ENCODE measurements at regions not wholly inside any gene's neighbourhood (a gene's known extent, or its start where the extent isn't known, plus 50 kb on each side); places are given as distances from the start of the nearest gene placed in this dataset.
"Not testable (repeated sequence)": the region's sequence is repeated elsewhere in the genome, so short reads cannot be mapped to it uniquely, and the experiment has no call there.

DNA sequence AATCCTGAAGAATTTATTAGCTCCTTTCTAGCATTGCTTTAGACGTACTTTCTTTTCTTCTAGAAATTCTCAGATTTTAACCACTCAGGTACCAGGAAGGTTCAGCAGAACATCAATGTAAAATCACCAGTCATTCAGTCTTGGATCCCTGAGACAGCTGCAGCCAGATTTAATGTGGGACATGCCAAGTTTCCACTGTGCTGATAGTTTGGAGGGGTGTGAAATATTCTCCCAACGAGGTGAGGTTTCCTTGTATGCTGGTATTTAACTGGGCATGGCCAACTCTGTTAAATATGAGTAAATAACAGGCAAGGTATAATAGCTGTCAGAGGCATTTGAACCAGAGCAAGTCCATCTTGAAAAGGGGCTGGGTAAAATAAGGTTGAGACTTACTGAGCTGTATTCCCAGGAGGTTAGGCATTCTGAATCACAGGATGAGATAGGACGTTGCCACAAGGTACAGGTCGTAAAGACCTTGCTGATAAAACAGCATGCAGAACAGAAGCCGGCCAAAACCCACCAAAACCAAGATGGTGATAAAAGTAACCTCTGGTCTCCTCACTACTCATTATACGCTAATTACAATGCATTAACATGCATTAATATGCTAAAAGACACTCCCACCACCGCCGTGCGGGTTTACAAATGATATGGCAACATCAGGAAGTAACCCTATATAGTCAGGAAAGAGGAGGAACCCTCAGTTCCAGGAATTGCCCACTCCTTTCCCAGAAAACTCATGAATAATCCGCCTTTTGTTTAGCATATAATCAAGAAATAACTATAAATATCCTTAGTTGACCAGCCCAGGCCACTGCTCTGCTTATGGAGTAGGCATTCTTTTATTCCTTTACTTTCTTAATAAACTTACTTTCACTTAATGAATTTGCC, 75.2 kb upstream of the RASSF8 start:
- DNase-seq = no peak

DNA sequence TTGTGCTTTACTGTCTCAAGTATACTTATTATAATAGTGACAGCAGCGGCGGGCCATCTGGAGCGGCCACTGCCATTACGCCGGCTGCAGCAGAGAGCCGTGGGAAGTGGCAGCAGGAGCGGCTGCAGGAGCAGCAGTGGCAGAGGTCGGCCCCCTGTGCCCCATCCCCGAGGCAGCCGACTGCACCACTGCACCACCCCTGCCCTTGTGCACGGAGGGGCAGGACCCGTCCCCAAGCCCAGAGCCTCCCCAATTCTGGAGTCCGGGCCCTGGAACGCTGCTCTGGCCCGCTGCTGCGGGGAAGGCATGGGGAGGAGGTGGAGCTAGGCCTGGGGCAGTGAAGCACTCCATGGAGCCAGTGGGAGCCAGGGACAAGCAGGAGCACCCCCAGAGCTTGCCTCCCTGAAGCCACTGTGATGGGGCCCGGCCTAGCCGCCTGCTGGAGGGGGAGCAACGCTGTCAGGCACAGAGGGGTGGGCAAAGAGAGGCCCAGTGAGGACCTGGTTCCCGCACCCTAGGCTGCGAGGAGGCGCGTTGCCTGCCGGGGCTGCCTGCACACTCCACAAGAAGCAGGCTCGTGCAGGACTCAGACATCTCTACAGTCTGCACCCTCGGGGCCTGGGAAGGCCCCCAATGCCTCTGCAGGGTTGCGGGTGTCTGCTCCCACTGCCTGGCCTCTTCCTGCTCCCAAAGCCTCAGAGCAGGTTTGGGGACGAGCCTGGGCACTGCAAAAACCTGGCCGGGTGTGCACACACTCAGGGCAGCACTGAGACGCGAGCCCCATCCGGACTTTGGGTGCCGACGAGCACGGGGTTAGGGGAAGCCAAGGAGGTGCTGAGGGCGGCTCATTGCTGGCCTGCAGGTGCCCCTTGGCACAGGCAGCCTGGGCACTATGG, 74.2 kb upstream of the RASSF8 start:
- DNase-seq = peak; percentile 53

DNA sequence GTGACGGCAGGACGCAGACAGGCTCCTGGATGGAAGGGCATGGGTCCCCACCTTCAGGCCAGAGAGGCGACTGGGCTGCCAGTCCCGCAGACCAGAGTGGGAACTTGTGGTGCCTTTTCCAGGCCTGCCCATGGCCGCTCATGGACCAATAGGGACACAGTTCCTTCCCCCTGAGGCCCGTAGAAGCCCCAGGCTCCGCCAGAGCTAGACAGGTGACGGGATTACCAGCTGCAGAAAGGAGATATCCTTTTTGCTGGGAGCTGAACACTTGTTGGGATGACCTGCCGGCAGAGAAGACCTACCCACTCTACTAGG, 73.6 kb upstream of the RASSF8 start:
- peak; percentile 56 for DNase-seq

DNA sequence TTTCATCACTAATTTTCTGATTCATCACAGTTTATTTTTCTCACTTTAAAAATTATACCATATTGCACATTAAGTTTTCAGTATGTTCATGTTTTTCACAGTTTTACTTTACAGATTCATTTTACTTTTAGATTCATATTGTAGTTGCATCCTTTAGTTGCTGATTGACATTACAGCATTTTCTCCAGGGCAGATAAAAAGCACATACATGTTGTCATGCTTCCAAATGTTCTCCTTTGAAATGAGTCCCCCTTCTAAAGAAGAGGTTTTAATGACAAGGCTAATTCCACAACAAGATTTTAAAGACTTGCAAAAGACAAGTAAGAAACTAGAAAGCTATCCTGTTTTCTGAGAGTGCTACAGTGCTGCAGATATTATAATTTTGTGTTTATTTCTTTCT, 72.1 kb upstream of the RASSF8 start:
- DNase-seq = no peak

DNA sequence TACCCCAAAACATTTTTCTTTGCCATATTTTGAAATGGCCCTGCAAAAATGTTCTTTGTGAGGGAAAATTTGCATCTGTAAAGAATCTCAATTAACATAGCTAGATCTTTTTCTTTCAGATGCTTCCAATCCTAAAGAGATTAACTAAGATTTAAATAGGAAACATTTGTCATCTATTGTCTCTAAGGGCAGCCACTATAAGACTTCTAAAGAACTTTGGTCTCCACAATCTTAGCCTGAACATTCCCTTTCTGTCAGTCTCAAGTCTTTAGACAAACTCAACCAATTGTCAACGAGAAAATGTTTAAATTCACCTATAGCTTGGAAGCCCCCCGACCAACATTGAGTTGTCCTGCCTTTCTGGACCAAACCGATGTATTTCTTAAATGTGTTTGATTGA, 71.1 kb upstream of the RASSF8 start:
- DNase-seq = no peak

DNA sequence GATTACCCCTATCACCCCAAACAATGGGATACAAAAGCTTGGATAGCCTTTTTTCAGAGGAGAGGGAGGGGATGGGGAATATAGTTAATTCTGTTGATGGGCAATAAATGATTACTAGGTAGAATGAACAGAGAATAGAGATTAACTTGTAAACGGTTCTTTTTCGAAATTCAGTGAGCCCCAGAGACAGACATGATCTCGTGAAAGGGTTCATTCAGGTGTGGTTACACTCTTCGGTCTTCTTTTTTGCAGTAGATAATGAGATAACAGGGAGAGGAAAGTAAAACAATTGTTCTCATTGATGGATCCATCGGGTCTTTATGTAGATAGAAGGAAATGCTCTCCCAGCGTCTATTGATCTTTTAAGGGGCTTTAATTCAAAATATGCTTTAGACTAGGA, 69.3 kb upstream of the RASSF8 start:
- no peak for DNase-seq

DNA sequence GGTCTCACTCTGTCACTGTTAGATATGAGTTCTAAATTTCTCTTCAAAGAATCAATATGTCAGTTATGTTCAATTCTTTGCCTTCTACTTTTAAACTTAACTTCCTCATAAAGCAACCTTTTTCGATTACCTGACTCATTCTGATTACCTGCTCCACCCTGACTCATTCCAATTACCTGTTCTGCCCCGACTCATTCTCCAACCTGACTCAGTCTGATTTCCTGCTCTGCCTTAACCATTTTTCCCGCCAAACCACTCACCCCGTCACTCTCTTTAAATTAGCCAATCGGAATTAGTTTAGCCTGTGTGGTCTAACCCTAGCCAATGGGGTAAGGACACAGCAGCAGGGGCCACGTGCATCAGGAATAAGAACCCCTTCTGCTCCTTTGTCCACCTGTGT, 67.4 kb upstream of the RASSF8 start:
- not testable (repeated sequence) for DNase-seq

DNA sequence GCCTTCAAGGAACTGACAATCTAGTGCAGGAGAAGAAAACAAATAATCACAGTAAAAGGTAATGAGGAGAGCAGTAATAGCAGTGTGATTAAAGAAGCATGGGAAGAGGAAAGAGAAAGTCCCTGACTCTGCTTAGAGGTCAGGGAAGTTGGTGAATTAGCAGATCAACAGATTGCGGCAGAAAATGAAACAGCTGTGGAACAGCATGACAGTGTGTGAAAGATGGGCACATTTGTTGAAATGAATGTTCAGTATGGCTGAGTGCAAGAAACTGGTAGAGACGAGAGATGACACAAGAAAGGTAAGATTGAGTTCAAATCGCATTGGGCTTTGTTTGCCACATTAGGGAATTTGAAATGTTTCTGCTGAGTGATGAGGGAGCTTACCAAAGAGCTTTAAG, 63.7 kb upstream of the RASSF8 start:
- DNase-seq = no peak

DNA sequence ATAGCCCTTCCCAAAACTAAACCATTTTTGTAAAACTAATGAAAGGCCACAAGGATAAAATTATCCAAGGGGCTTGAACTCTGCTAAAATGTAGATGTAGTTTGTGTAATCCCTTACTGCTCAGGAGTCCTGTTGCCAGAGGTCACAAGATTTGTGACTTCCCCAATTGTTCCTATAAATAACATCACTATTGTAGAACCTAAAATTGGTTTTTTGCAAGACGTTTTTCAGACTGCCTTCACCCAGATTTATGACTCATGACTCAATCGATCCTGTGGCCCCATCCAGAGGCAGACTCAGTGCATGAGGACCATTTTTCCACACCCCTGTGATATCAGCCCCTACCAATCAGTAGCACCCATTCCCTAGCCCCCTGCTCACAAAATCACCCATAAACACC, 61.5 kb upstream of the RASSF8 start:
- DNase-seq = no peak

DNA sequence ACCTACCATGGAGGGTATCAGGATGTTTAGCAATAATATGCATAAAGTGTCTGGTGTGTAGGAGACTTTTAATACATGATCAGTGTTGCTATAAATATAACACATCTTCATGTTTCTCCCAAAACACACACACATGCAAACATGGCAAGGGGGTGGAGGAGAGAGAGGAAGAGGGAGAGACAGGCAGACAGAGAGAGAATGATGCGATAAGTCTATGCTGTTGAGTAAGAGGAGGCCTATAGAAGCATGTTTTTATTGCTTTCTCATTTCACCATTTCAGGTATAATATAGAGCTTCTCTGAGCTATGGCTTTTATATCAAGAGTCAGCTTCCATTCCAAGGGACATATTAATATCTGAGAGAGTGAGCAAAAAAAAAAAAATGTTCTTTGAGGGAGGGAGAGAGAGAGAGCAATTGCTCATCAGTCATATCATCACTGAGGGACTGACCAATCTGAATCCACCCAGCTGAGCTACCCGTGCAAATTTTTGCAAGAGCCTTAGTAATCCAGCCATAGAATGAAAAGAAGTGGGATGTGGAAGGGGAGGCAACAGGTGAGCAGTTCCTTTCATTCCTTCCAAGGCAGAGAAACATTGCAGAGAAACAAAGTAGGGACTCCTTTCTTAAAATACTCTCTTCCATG, 54.8 kb upstream of the RASSF8 start:
- DNase-seq = no peak

DNA sequence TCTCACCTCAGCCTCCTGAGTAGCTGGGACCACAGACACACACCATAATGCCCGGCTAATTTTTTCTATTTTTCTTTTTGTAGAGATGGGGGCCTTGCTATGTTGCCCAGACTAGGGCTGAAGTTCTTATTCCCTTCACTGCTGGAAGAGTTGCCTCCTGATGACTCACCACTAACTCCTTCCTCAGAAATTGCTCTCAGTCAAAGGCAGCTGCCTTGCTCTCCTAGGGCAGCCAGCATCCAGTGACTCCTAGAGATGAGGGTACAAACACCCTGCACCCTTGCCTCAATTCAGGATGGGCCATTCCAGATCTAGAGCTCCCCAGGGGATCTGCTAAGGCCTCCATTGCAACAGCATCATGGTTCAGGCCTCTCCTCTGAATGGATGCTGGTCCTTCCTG, 54.0 kb upstream of the RASSF8 start:
- peak; percentile 57 for DNase-seq

DNA sequence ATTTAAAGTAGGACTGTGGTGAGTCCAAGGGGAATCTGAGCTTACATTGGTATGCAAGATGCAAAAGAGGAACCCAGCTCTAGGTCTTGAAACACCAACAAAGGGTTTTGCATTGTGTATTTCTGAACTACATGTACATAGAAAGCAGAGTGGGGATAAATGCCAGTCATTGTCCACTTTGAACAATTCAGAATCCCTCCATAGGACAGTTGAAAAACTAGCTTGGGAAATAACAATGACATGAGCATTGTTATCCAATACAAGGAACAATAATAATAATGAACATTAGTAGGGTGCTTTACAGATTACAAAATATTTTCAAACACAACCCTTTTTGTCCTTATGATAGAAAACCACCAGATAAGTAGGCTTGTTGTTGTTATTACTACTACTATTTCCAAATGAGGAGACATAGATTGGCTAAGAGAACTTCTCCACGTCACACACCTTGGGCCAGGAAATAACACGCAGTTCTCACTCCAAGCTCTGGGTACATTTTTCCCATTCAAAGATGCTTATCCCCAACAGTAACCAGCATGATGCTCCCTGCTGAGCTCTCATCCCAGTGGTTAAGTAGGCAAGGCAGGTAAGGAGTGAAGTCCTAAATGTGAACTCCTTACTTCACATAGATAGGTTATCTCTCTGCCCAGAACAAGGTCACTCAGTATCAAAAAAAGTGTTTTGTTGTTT, 51.7 kb upstream of the RASSF8 start:
- no peak for DNase-seq
